Gastroesophageal sphincter (tissue), 4 donors: ENCODE measurements at regions not wholly inside any gene's neighbourhood (a gene's known extent, or its start where the extent isn't known, plus 50 kb on each side); places are given as distances from the start of the nearest gene placed in this dataset.
"Not testable (repeated sequence)": the region's sequence is repeated elsewhere in the genome, so short reads cannot be mapped to it uniquely, and the experiment has no call there.

Experiments used
- ATAC-seq: fragments of 150-250 bp; one replicate; pipeline ENCODE4 v1.9.1; 2016; ENCODE audit warnings: mild to moderate bottlenecking, moderate library complexity
- H3K27ac ChIP-seq, 4 donors: fragments of 200-600 bp; sonication (generic) in 3 of 4; 1 replicate in 3 of 4; 2 replicates in 1 of 4; pipeline ENCODE4 v1.5.1; 2016 to 2019
- H3K27me3 ChIP-seq: fragments of 200-600 bp; sonication (generic); one replicate; pipeline ENCODE4 v1.5.1; 2019
- H3K36me3 ChIP-seq, 2 donors: fragments of 200-600 bp; sonication (generic); one replicate each; pipeline ENCODE4 v1.5.1; 2019; ENCODE audit warnings: control low read depth in 1 of 2
- H3K4me1 ChIP-seq, 3 donors: fragments of 200-600 bp; sonication (generic); 1 replicate in 2 of 3; 2 replicates in 1 of 3; pipeline ENCODE4 v1.5.1; 2016 to 2019; ENCODE audit warnings: control low read depth in 2 of 3
- H3K4me3 ChIP-seq, 2 donors: fragments of 200-600 bp; sonication (generic); one replicate each; pipeline ENCODE4 v1.5.1; 2019; ENCODE audit warnings: mild to moderate bottlenecking in 1 of 2, moderate library complexity in 1 of 2
- H3K9me3 ChIP-seq, 3 donors: fragments of 200-600 bp; sonication (generic); one replicate each; pipeline ENCODE4 v1.5.1; 2017 to 2019; ENCODE audit warnings: control low read depth in 2 of 3
- CTCF ChIP-seq, 4 experiments: fragments of 200-600 bp in 2 of 4; fragments of 450-650 bp in 2 of 4; sonication (generic) in 1 of 4; IDR thresholded peaks; one replicate each; pipeline ENCODE4 v1.5.1; 2017 to 2019; ENCODE audit warnings: antibody characterized with exemption in 4 of 4, mild to moderate bottlenecking in 2 of 4, moderate library complexity in 2 of 4
- EP300 ChIP-seq: sonication (generic); formaldehyde crosslinking; IDR thresholded peaks from one replicate; pipeline ENCODE4 v1.6.1; 2017; ENCODE audit warnings: antibody characterized with exemption, mild to moderate bottlenecking
- POLR2A ChIP-seq, 2 donors: fragments of 450-650 bp; IDR thresholded peaks; one replicate each; pipeline ENCODE4 v1.6.1; 2017; ENCODE audit warnings: antibody characterized with exemption in 2 of 2, mild to moderate bottlenecking in 2 of 2, moderate library complexity in 1 of 2
- POLR2AphosphoS5 ChIP-seq: sonication (generic); formaldehyde crosslinking; IDR thresholded peaks from one replicate; pipeline ENCODE4 v1.6.1; 2017; ENCODE audit warnings: antibody characterized with exemption
- WGBS, 2 donors: methylation state at CpG; one replicate each; pipeline ENCODE4 v1.1.5; 2018; ENCODE audit warnings: low coverage in 1 of 2; 5-methylcytosine and 5-hydroxymethylcytosine counted together

- no peak overlapping the region for H3K4me3 ChIP-seq
- TF ChIP-seq POLR2AphosphoS5 (no peak), CTCF (IDR thresholded peaks at IDR 0.05) (no peak), EP300 (no peak), POLR2A (IDR thresholded peaks at IDR 0.05) (no peak)
- H3K4me1 ChIP-seq = peaks cover 0 to 9% (median 0%) of the 10 kb centered on the region in 3 donors
- H3K27me3 ChIP-seq = no peaks in the 10 kb centered on the region
- peaks cover 0 to 4% (median 0%) of the 10 kb centered on the region in 3 donors for H3K9me3 ChIP-seq
- no peaks in the 10 kb centered on the region for H3K36me3 ChIP-seq
- ATAC-seq = no peak
- 56 to 91% methylated on average over 1 of the region's 1 CpG for WGBS, 2 donors
- no peak overlapping the region for H3K27ac ChIP-seq
These were observed 1329.5 kb upstream of the TMEM132C start for GRCh38 chr12:126937431-126937830.

- ATAC-seq = no peak
- Histone ChIP-seq H3K27ac (no peak overlapping the region), H3K4me3 (no peak overlapping the region), H3K27me3 (no peaks in the 10 kb centered on the region), H3K36me3 (no peaks in the 10 kb centered on the region), H3K9me3 (peaks cover 0 to 4% (median 0%) of the 10 kb centered on the region in 3 donors), H3K4me1 (no peaks in the 10 kb centered on the region)
- TF ChIP-seq POLR2AphosphoS5 = no peak
- TF ChIP-seq CTCF (IDR thresholded peaks at IDR 0.05) = no peak
- WGBS, 2 donors = 76% methylated on average over 5 to 6 of the region's 6 CpGs
These were observed 1322.3 kb upstream of the TMEM132C start for GRCh38 chr12:126944684-126945083.

GRCh38 chr12:126946958-126947357 is 1320.0 kb upstream of the TMEM132C start:
- not testable (repeated sequence) for H3K4me1 ChIP-seq, H3K27me3 ChIP-seq, H3K9me3 ChIP-seq, ATAC-seq, H3K36me3 ChIP-seq, H3K4me3 ChIP-seq, H3K27ac ChIP-seq
- WGBS, 2 donors = 69 to 72% methylated on average over 5 to 6 of the region's 7 CpGs

GRCh38 chr12:126949558-126949957 is 1317.4 kb upstream of the TMEM132C start:
- no peak for ATAC-seq
- H3K27me3 ChIP-seq = no peaks in the 10 kb centered on the region

GRCh38 chr12:126950266-126950665 is 1316.7 kb upstream of the TMEM132C start:
- TF ChIP-seq POLR2A (IDR thresholded peaks at IDR 0.05) (no peak), EP300 (no peak), CTCF (IDR thresholded peaks at IDR 0.05) (no peak), POLR2AphosphoS5 (no peak)
- Histone ChIP-seq H3K27me3 (no peaks in the 10 kb centered on the region), H3K4me1 (no peaks in the 10 kb centered on the region), H3K27ac (no peak overlapping the region), H3K36me3 (no peaks in the 10 kb centered on the region), H3K4me3 (no peak overlapping the region), H3K9me3 (no peaks in the 10 kb centered on the region)
- no peak for ATAC-seq
- WGBS, 2 donors = 55 to 69% methylated on average over 3 to 5 of the region's 6 CpGs

More at GRCh38 chr12:126949558-126949957, 1317.4 kb upstream of the TMEM132C start:
- no peak overlapping the region for H3K27ac ChIP-seq
- TF ChIP-seq POLR2AphosphoS5 = no peak
- TF ChIP-seq EP300 = no peak
- TF ChIP-seq POLR2A (IDR thresholded peaks at IDR 0.05) = no peak
- TF ChIP-seq CTCF (IDR thresholded peaks at IDR 0.05) = no peak
- no peaks in the 10 kb centered on the region for H3K9me3 ChIP-seq
- WGBS, 2 donors = 100% methylated on average over 1 of the region's 1 CpG
- no peaks in the 10 kb centered on the region for H3K4me1 ChIP-seq
- H3K36me3 ChIP-seq = no peaks in the 10 kb centered on the region
- no peak overlapping the region for H3K4me3 ChIP-seq
